PC-9 (cell line): ENCODE measurements at regions not wholly inside any gene's neighbourhood (a gene's known extent, or its start where the extent isn't known, plus 50 kb on each side); places are given as distances from the start of the nearest gene placed in this dataset.
"Not testable (repeated sequence)": the region's sequence is repeated elsewhere in the genome, so short reads cannot be mapped to it uniquely, and the experiment has no call there.

Source experiments
- CTCF ChIP-seq: fragments of 200-600 bp; sonication (generic); conservative IDR thresholded peaks from 2 replicates; pipeline ENCODE4 v1.6.1; 2017; ENCODE audit warnings: mixed run types, antibody characterized with exemption, mild to moderate bottlenecking, moderate library complexity
- EZH2 ChIP-seq: fragments of 200-600 bp; sonication (generic); IDR thresholded peaks from 2 replicates; pipeline ENCODE4 v1.8.0; 2017; ENCODE audit warnings: antibody characterized with exemption, low read depth

- TF ChIP-seq CTCF, EZH2: not testable (repeated sequence)
Observed at GRCh38 chr16:29284723-29285122, 121.8 kb downstream of the NPIPB11 start.
